Lower lobe of right lung (tissue), 2 donors: ENCODE measurements at regions not wholly inside any gene's neighbourhood (a gene's known extent, or its start where the extent isn't known, plus 50 kb on each side); places are given as distances from the start of the nearest gene placed in this dataset.

Source experiments
- ATAC-seq, 2 donors: fragments of 200-7000 bp; cut with Tn5 transposase; one replicate each; pipeline ENCODE4 v1.9.1; 2020 to 2022; ENCODE audit warnings: mild to moderate bottlenecking in 2 of 2, moderate library complexity in 2 of 2
- DNase-seq: peaks from one replicate; pipeline ENCODE4 v3.0.0-alpha.2; 2020
- H3K27ac ChIP-seq: fragments of 200-600 bp; one replicate; pipeline ENCODE4 v1.8.0; 2022
- H3K27me3 ChIP-seq: fragments of 200-600 bp; one replicate; pipeline ENCODE4 v1.8.0; 2022; ENCODE audit warnings: low read depth
- H3K36me3 ChIP-seq: fragments of 200-600 bp; one replicate; pipeline ENCODE4 v1.8.0; 2022; ENCODE audit warnings: mild to moderate bottlenecking
- H3K4me1 ChIP-seq: fragments of 200-600 bp; one replicate; pipeline ENCODE4 v1.8.0; 2022
- H3K4me3 ChIP-seq: fragments of 200-600 bp; one replicate; pipeline ENCODE4 v1.8.0; 2022; ENCODE audit warnings: mild to moderate bottlenecking
- H3K9me3 ChIP-seq: fragments of 200-600 bp; one replicate; pipeline ENCODE4 v1.8.0; 2022
- CTCF ChIP-seq: fragments of 200-600 bp; IDR thresholded peaks from one replicate; pipeline ENCODE4 v1.8.0; 2022; ENCODE audit warnings: antibody characterized with exemption, mild to moderate bottlenecking
- intact Hi-C: fragments of 100-400 bp; cut with DNase I; formaldehyde crosslinking; loops from one replicate; pipeline ENCODE4 v1.11.0; 2022
- donor health status: DM: no; HTN: yes; CAD: no; lungs with severe emphysema.

- H3K27me3 ChIP-seq = no peaks in the 10 kb centered on the region
- no peak overlapping the region for H3K27ac ChIP-seq
- no peaks in the 10 kb centered on the region for H3K9me3 ChIP-seq
- TF ChIP-seq CTCF = no peak
- intact Hi-C loops = no loop called here
- no peak overlapping the region for H3K4me3 ChIP-seq
- DNase-seq (no peak), ATAC-seq (no peak)
- H3K36me3 ChIP-seq = no peaks in the 10 kb centered on the region
- H3K4me1 ChIP-seq = no peaks in the 10 kb centered on the region
Observed at GRCh38 chr13:31469377-31469776, 269.6 kb downstream of the B3GLCT start.

GRCh38 chr13:31476266-31476665, 263.1 kb upstream of the RXFP2 start:
- H3K27ac ChIP-seq = no peak overlapping the region
- H3K4me1 ChIP-seq = no peaks in the 10 kb centered on the region
- H3K27me3 ChIP-seq = no peaks in the 10 kb centered on the region
- DNase-seq = no peak
- H3K4me3 ChIP-seq = no peak overlapping the region
- no peak for TF ChIP-seq CTCF
- H3K36me3 ChIP-seq = no peaks in the 10 kb centered on the region
- no peak for ATAC-seq
- intact Hi-C loops = no loop called here
- no peaks in the 10 kb centered on the region for H3K9me3 ChIP-seq

- no peak for ATAC-seq
Observed at GRCh38 chr13:31476753-31477152, 262.6 kb upstream of the RXFP2 start.

GRCh38 chr13:31477961-31478360, 261.4 kb upstream of the RXFP2 start:
- Histone ChIP-seq H3K27me3 (no peaks in the 10 kb centered on the region), H3K36me3 (no peaks in the 10 kb centered on the region), H3K4me3 (no peak overlapping the region), H3K4me1 (no peaks in the 10 kb centered on the region), H3K27ac (no peak overlapping the region), H3K9me3 (no peaks in the 10 kb centered on the region)
- no peak for TF ChIP-seq CTCF
- no peak for DNase-seq
- ATAC-seq = no peak
- intact Hi-C loops = no loop called here

More at GRCh38 chr13:31476753-31477152, 262.6 kb upstream of the RXFP2 start:
- H3K9me3 ChIP-seq = no peaks in the 10 kb centered on the region
- H3K27me3 ChIP-seq = no peaks in the 10 kb centered on the region
- no peak for DNase-seq
- no peaks in the 10 kb centered on the region for H3K4me1 ChIP-seq
- no peak overlapping the region for H3K27ac ChIP-seq
- no peaks in the 10 kb centered on the region for H3K36me3 ChIP-seq
- TF ChIP-seq CTCF = no peak
- intact Hi-C loops = no loop called here
- no peak overlapping the region for H3K4me3 ChIP-seq

- no peaks in the 10 kb centered on the region for H3K27me3 ChIP-seq
- no peak overlapping the region for H3K27ac ChIP-seq
- ATAC-seq (no peak), DNase-seq (no peak)
- H3K4me3 ChIP-seq = no peak overlapping the region
- TF ChIP-seq CTCF = no peak
- no peaks in the 10 kb centered on the region for H3K36me3 ChIP-seq
- intact Hi-C loops = no loop called here
- no peaks in the 10 kb centered on the region for H3K9me3 ChIP-seq
- H3K4me1 ChIP-seq = no peaks in the 10 kb centered on the region
Observed at GRCh38 chr13:31485183-31485582, 254.1 kb upstream of the RXFP2 start.

- intact Hi-C loops = no loop called here
Observed at GRCh38 chr13:31485651-31486051, 253.7 kb upstream of the RXFP2 start.

More at GRCh38 chr13:31485651-31486051, 253.7 kb upstream of the RXFP2 start:
- no peaks in the 10 kb centered on the region for H3K27me3 ChIP-seq
- no peak for TF ChIP-seq CTCF
- no peaks in the 10 kb centered on the region for H3K4me1 ChIP-seq
- no peaks in the 10 kb centered on the region for H3K36me3 ChIP-seq
- H3K9me3 ChIP-seq = no peaks in the 10 kb centered on the region
- no peak overlapping the region for H3K4me3 ChIP-seq
- DNase-seq = no peak
- H3K27ac ChIP-seq = no peak overlapping the region
- no peak for ATAC-seq
